ENCODE measurements at regions not wholly inside any gene's neighbourhood (a gene's known extent, or its start where the extent isn't known, plus 50 kb on each side); places are given as distances from the start of the nearest gene placed in this dataset.
"Not testable (repeated sequence)": the region's sequence is repeated elsewhere in the genome, so short reads cannot be mapped to it uniquely, and the experiment has no call there.

DNA sequence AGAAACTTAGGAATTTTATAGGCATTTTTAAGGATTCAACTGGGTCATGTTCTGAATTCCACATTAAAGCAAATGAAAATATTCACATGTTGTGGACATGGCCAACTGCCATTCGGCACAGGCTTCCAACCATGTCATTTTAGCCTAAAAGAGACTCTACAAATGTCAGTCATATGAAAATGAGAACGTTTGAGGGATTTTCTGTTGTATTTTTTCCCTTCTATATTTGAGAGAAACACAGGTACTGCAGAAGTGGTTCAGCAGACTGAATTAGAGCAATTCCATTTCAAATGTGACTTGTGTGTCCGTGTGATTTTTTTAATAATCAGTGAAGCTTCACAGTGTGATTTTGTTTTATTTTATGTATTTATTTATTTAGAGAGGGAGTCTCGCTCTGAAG, 124.3 kb downstream of the TP53TG3F start:
- DNase-seq, result not testable (repeated sequence)

DNA sequence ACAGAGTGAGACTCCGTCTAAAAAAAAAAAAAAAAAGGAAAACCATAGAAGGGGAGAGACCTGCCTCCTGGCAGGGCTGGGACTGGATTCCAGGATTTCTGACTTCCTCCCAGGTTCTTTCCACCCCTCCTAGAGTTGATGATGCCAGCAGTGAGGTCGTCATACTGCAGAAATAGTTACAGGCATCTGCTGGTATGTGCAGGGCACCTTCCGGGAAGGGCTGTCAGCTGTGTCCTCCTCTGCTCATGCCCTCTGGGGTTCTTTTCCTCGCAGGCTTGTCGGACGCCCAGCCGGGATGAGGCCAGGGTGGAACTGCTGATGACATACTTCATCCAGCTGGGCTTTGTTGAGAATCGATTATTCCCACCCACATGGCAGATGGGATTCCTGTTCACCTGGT, 129.2 kb downstream of the TP53TG3F start:
- not testable (repeated sequence) for DNase-seq

DNA sequence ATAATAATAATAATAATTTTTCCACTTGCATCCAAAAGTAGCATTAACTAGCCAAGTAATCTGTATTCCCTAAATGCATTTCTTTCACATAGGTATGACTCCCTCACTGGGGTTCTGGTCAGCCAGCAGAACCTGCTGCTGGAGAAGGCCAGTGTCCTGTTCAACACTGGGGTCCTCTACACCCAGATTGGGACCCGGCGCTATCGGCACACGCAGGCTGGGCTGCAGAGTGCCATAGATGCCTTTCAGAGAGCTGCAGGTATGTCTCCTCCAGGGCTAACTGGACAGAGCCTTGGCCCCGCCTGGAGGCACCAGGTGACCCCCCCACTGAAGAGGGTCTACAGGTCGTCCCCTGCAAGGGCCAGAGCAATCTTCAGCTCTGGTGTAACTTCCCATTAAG, 133.9 kb downstream of the TP53TG3F start:
- DNase-seq, result not testable (repeated sequence)

DNA sequence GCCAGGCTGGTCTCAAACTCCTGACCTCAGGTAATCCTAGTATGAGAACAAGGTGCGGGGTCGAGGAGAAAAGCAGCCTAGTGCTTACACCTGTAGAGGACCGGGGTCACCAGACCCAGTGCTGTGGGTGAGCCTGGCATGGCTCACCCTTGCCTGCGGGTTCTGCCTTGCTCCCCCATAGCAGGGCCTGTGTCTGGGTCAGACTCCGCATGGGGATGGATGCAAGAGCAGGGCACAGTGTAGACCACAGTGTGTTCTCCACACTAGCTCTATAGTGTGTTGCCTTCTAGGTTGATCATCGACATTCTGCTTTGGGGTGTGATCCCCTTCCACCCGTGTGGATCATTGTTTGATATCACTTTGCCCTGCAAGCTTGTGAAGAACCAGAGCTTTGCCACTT, 135.7 kb downstream of the TP53TG3F start:
- not testable (repeated sequence) for DNase-seq

DNA sequence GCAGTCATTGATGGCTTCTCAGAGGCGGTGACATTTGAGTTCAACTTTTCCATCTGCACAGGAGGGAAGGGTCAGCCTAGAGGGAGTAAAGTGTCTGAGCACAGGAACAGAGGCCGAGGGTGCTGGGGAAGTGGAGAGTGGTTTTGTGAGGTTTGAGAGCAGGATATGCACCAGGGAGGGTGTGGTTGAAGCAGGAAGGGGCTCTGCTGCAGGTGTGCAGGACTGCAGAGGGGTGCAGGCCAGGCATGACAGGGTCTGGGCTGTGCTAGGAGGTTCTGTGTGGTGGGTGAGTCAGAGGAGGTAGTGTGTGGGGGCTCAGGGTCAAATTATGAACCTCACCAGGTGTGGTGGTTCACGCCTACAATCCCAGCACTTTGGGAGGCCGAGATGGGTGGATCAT, 141.6 kb downstream of the TP53TG3F start:
- DNase-seq, result not testable (repeated sequence)

DNA sequence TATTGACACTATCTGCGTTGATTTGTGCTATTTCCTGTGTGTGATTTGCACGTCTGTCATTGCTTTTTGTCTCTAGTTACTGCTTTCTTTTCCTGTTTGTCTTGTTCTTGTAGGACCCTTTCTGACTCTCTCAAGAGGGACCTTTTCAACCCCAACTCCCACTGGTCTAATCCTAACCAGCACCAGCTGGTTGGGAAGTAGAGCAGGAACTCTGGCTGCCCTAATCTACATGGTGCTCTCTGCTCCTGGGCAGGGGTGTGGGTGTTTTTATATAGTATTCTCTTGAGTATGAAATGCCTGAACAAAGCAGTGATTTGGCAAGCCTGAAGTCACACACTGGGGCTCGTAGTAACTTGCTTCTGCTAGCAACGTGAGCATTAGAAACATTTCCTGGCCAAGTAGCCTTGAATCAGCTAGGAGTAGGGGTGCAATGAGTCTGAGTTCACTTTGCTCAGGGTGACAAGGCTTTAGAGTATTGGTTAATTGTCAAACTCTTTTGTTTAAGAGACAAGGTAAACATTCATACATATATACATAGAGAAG, 164.2 kb downstream of the TP53TG3F start:
- not testable (repeated sequence) for DNase-seq

DNA sequence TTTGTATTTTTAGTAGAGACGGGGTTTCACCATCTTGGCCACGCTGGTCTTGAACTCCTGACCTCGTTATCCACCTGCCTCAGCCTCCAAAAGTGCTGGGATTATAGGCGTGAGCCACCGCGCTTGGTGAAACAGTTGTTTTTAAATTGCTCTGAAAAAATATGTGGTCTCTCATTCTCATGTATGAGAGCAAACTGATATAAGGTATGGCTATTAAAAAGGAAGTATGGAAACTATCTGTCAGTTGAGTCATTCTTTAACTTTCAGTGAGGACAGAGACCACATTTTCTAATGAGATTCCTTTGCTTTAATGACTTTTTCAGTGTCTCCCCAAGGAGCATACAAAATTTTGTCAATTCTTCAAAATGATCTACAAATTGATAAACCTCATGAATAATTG, 169.5 kb downstream of the TP53TG3F start:
- not testable (repeated sequence) for DNase-seq

DNA sequence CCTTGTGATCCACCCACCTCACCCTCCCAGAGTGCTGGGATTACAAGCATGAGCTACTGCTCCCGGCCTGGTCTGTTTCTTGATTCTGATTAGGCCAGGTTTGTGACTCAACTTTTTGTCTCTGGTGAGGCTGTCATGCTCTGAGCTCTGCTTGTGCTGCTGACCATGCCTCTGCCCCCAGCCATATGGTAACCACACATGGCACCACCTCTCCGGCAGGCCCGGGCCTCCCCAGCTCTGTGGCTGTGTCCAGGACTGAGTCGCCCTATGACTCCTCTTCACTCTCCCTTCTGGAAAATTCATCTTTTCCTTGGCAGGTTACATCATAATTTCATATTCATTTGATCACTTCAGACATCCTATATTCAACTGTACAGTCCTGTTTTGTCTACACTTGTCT, 172.3 kb downstream of the TP53TG3F start:
- DNase-seq, result not testable (repeated sequence)

DNA sequence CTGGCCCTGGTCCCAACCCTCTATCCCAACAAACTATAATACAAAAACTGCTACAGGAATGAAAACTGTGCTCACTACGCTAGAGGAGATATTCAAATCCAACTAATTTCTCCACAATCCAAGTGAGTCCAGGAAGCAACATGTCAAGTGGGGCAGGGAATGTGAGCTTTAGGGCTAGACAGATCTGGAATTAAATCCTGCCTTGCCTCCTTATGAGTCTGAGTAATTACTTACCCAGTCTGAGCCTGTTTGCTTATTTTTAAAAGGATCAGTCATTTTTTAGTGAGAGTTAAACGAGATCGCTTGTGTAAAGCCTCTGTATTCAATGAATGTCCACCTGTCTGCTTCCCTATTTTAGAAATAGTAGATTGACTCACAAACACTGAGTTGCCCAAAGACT, 174.6 kb downstream of the TP53TG3F start:
- DNase-seq, result not testable (repeated sequence)

DNA sequence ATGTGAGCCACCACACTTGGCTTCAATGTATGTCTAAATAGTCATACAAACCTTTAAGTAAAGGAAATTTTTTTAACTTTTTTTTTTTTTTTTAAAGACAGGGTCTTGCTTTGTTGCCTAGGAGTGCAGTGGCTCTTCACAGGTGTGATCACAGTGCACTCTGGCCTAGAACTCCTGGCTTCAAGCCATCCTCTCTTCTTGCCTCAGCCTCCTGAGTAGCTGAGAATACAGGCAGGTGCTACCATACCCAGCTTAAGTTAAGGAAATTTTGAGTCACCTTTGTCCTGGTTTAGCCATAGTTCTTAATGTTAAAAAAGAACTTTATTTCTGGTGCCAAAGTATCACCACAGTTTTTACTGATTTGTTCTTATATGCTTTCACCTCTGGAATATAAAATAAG, 177.3 kb downstream of the TP53TG3F start:
- not testable (repeated sequence) for DNase-seq

DNA sequence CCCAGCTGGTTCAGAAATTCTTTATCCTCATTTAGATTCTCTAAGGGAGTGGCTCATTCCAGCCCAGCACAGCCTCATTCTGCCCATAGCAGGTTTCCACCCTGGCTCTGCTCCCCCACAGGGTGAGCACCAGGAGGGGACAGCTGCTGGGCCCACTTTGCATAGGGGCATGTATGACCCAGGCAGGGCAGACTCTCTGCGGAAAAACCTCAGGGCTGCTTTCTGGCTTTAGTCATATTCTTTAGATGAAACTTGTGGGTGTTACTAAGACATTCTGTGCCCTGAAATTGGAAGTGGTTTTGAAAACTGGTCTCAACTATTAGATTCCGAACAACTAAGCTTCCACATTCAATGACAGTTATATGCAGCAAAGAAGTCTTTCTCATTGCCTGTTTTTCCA, 183.9 kb downstream of the TP53TG3F start:
- DNase-seq, result not testable (repeated sequence)

DNA sequence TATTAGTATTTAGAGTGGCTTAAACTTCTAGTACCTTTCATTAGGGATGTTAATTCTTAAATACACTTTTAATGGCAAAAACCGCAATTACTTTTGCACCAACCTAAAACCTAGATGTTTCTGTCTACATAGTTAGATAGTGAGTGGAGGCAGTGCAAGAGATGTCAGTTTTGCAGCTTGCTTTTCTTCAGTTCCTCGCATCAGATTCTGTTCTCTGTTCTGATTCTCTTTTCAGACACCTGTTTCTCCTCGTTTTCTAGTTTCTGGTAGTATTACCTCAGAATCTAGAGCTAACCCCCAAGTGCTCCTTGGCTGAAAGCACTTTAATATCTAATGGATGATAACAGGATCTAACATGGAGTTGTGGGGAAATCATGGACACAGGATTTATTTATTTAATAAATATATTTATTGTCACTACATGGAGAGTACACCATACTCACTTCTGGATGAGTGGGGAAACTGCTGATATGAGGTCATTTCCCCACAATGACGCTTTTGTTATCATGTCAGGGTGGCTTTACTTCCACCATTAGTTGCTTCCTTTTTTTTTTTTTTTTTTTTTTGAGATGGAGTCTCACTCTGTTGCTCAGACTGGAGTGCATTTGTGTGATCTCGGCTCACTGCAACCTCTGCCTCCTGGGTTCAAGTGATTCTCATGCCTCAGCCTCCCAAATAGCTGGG, 184.4 kb downstream of the TP53TG3F start:
- not testable (repeated sequence) for DNase-seq

DNA sequence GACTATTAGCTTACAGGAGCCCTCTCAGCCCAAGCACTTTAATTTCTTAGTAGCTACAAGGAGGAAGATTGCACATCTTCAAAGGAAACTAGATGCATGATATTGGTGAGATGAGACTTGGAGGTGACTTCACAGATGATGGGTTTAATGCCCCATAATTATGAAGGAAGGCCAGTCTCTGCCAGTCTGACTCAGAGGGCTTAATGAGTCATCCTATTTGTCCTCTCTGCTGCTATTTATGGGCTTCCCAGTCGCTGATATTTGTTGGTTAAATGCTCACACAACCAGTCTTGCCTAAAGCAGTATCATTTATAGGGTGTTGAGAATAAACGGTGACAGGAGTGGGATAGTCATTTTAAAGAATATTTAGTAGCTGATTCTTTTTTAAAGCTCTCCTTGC, 187.0 kb downstream of the TP53TG3F start:
- DNase-seq, result not testable (repeated sequence)

DNA sequence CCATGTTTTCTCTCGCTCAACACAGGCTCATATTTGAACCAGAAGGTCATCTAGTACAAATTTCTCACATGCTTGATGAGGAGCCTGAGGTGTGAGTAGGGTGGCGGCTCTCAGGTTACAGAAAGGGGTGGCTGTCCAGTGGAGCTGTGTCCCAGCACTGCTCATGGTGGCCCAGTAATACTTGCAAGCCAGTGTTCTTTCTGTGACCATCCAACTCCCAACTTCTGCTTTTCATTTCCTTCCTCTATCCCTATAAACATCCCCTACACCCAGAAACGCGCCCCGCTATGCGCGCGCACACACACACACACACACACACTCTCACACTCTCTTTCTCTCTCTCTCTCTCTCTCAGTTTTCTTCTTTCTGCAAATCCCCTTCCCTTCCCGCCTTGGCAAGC, 196.3 kb downstream of the TP53TG3F start:
- not testable (repeated sequence) for DNase-seq

DNA sequence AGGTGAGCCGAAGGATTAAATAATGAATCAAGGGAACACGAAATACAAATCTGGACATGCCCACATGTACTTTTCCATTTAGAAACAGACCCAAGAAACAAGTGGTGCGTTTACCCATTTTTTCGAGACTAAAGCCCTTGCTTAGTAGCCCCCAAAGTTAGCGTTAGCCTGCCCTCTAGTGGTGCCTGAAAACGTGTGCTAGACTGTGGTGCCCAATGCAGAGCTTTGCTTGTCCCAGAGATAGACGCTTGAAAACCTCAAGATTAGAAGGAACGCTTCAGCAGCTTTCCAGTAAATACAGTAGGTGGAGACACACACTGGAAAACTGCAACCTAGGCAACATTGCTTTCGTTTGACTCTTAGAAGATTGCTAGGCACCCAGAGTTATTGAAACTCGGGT, 197.0 kb downstream of the TP53TG3F start:
- DNase-seq, result not testable (repeated sequence)

DNA sequence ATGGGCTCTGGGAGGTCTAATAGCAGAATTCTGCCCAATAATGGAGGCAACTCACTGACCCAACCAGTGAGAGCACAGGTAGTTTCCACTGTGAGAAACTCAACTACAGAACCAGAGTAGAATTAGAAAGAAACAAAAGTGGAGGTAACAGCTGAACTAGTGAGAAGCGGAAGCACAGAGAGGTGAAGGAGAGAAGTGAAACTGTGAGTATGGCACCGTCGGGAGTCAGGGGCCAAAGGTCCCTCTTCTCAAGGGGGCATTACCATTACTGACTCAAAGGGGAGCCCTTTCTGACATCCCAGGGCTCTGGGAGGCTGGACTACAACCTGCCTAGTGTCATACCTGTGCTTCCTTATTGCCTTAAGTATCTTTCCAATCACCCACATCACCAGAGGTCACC, 198.3 kb downstream of the TP53TG3F start:
- DNase-seq, result not testable (repeated sequence)

DNA sequence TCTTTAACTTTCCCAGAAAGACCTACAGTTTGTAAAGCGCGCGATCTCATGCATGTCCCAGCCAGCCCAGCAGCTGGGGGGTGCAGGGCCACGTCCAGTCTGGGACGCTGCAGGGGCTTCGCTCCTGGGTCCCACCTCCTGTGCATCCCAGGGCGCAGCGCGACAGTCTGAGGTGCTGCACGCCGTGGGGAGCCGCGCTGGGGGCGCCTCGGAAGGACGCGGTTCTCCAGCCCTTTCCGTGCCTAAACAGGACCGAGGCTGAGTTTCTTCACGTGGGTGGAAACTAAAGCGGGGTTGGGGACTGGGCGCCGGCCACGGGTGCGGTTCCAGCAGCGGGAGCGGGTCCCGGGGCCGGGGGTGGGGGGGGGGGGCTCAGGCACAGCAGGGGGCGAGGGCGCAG, 221.4 kb downstream of the TP53TG3F start:
- DNase-seq, result not testable (repeated sequence)

DNA sequence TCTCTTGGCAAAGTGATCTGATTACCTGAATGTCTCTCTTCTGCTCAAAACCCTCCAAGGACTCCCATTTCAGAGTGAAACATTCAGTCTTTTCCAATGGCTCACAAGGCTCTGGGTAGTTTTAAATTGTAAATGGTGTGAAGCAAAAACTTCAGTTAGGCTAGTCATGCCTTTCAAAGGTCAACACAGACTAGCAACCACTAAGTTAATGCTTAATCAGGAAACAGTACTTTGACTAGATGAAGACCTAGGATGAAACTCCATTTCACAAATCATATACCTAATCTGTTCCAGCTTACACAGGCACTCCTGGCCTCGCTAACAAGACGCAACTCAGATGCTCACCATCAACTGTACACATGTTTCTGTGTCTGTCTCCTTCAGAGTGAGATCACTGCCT, 240.9 kb downstream of the TP53TG3F start:
- DNase-seq, result not testable (repeated sequence)

DNA sequence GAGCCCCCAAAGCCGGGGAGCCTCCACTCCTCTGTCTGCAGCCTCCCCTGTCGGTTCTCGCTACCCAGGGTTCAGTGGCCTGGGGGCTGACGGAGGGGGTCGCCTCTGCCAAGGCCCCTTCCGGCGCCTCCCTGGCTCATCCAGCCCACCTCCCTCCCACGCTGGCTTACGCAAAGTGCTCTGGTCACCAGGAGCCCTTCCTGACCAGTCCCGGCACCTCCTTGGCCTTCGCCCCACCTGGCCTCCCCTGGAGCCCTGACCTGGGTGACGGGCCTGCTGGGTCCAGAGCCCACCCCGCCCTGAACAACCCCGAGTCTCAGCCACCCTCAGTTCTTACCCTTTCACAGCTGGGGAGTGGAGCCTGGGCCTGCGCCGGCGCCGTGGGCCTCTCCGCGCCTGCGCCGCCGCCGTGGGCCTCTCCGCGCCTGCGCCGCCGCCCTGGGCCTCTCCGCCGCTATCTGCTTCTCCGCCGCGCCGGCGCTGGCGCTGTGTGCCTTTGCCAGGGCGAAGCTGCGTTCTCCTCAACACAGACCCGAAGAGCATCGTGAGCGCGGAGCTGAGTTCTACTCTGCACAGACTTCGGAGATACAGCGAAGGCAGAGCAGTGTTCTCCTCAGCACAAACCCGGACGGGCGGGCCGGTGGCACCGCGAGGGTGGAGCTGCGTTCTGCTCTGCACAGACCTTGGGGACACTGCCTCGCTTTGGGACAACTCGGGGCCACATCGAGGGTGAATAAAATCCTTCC, 247.6 kb downstream of the TP53TG3F start:
- DNase-seq, result not testable (repeated sequence)

DNA sequence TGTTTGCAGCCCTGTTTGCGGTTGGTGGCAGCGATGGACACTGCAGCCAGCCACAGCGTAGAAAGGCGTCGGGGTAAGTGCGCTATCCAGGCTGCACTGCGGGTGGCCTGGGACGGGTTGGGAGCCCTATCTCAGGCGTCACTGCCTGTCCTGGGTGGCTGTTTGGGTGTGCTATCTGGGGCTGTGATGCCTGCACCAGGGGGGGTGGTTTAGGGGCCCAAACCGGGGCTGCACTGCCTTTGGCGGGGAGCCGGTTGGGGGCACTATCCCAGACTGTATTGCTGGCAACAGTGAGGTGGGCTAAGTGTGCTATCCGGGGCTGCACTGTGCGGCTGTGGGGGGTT, 248.2 kb downstream of the TP53TG3F start:
- DNase-seq, result not testable (repeated sequence)

DNA sequence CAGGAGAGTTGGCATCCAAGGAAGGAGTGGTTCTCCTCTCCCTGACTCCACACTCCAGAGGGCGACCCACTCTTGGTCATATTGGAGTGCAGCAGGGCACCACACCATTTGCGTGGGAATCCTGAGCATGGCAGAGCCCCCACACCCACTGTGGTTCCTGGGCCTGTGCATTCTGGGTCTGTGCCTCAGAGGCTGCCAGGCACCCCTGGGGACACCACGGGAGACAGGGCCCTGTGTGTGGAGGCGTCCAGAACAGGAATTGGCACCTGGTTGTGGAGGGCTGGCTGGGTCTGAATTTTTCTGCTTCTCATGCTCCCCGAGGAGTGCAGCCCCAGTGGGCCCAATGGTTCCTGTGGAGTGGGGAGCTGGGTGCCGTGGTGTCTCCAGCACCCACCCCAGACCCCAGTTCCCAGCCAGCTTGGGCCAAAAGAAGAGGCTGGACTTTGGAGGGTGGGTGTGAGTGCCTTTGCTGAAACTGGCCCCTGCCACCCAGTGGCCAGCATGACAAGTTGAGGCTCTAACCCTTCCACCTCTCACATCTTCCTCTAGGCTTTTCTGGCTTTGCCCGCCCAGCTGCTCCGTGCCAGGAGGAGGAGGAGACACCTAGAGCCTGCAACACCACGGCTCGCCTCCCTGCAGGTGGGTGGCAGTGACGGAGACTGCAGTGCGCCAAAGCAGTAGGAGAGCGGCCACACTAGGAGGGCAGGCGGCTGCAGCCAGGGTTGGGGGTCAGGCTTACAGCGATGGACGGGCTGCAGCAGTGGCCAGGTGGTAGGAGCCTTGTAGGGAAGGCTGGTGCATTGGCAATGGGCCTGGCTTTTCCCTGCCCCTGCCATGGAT, 250.7 kb downstream of the TP53TG3F start:
- not testable (repeated sequence) for DNase-seq

DNA sequence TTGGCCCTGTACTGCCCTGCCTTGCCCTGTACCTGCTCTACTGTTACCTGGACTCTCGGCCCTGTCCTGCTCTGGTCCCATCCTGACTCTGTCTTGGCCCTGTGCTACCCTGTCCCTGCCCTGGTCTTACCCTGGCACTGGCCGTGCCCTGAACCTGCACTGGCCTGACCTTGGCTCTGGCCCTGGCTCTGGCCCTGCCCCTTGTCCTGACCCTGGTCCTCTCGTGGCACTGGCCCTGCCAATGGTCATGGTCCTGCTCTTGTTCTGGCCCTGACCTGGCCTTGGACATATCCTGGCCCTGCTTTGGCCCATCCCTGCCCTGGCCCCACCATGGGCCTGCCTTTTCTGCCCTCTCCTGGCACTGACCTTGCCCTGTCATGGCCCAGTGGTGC, 251.3 kb downstream of the TP53TG3F start:
- DNase-seq, result not testable (repeated sequence)

DNA sequence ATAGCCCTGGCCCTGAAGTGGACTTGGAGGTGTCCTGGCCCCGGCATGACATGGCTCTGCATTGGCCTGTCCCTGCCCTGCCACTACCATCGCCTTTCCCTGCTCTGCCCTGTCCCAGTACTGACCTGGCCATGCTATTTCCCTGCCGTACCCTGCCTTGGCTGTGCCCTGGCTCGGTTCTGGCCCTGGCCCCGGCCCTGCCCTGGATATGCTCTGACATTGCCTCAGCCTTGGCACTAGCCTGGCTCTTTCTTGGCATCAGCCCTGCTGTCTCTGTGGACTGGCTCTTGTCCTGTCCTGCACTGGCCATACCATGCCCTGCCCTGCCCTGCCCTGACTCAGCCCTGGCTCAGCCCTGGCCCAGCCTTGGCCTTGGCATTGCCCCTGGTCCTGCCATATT, 252.2 kb downstream of the TP53TG3F start:
- not testable (repeated sequence) for DNase-seq

Measured in T-helper 1 cell (primary cell).